HG02840 (cell line): ENCODE measurements at regions not wholly inside any gene's neighbourhood (a gene's known extent, or its start where the extent isn't known, plus 50 kb on each side); places are given as distances from the start of the nearest gene placed in this dataset.

ENCODE experiments used
- ATAC-seq: cut with Tn5 transposase; IDR thresholded peaks from one replicate; pipeline ENCODE4 v1.9.1; 2021; ENCODE audit warnings: mild to moderate bottlenecking, moderate library complexity, moderate number of reproducible peaks; ENCODE audit not compliant: unreplicated experiment, low FRiP score

- no peak for ATAC-seq
Measured at GRCh38 chr11:16685914-16686313, 52.5 kb upstream of the C11orf58 start.

- ATAC-seq = no peak
Measured at GRCh38 chr11:16678466-16679116, 59.9 kb upstream of the C11orf58 start.

- ATAC-seq = no peak
Measured at GRCh38 chr11:16669799-16670415, 68.5 kb upstream of the C11orf58 start.

- ATAC-seq = no peak
Measured at GRCh38 chr11:16632295-16633200, 105.9 kb upstream of the C11orf58 start.

GRCh38 chr11:16630651-16631050, 107.8 kb upstream of the C11orf58 start:
- no peak for ATAC-seq

- no peak for ATAC-seq
Measured at GRCh38 chr11:16618431-16618830, 120.0 kb upstream of the C11orf58 start.

GRCh38 chr11:16615480-16615879, 123.0 kb upstream of the C11orf58 start:
- ATAC-seq = no peak

- peak; percentile 99 for ATAC-seq
Measured at GRCh38 chr11:16613512-16614381, 124.7 kb upstream of the C11orf58 start.

- ATAC-seq = no peak
Measured at GRCh38 chr11:16613262-16613511, 125.3 kb upstream of the C11orf58 start.

GRCh38 chr11:16612566-16613261, 125.7 kb upstream of the C11orf58 start:
- ATAC-seq = no peak

GRCh38 chr11:16611926-16612565, 126.4 kb upstream of the C11orf58 start:
- ATAC-seq = no peak

GRCh38 chr11:16611401-16611921, 127.0 kb upstream of the C11orf58 start:
- ATAC-seq = no peak

- no peak for ATAC-seq
Measured at GRCh38 chr11:16610738-16611388, 127.6 kb upstream of the C11orf58 start.

GRCh38 chr11:16610213-16610737, 128.2 kb upstream of the C11orf58 start:
- no peak for ATAC-seq

- ATAC-seq = no peak
Measured at GRCh38 chr11:16609769-16610168, 128.7 kb upstream of the C11orf58 start.

- ATAC-seq = no peak
Measured at GRCh38 chr11:16607675-16608644, 130.5 kb upstream of the C11orf58 start.
